GM12874 (cell line): ENCODE measurements at regions not wholly inside any gene's neighbourhood (a gene's known extent, or its start where the extent isn't known, plus 50 kb on each side); places are given as distances from the start of the nearest gene placed in this dataset.

Experiments used
- TF ChIP-seq, protein P1 (sequence below): IDR thresholded peaks from 2 replicates; pipeline ENCODE4 v1.5.1; 2011; ENCODE audit warnings: low read depth, mild to moderate bottlenecking, control low read depth, low read length, moderate library complexity; ENCODE audit not compliant: insufficient read depth

DNA sequence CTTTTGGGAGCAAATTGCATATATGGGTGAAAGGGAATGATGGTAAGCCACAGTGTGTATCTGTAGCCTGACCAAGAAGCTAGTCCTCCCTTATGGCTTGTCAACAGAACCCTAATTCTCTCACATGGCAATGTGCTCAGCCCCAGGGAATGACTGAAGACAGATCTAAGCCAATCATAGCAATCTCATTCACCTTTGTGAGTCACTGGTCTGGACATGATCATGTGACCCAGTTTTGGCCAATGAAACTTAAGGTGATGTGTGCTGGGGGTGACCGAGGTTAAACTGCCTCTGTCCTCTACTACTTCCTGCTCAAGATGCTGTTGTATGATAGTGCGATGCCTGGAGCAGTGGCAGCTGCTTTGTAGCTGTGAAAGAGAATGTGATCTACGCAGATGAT lies 491.2 kb upstream of the HS6ST1 start:
- TF ChIP-seq, protein P1, sequence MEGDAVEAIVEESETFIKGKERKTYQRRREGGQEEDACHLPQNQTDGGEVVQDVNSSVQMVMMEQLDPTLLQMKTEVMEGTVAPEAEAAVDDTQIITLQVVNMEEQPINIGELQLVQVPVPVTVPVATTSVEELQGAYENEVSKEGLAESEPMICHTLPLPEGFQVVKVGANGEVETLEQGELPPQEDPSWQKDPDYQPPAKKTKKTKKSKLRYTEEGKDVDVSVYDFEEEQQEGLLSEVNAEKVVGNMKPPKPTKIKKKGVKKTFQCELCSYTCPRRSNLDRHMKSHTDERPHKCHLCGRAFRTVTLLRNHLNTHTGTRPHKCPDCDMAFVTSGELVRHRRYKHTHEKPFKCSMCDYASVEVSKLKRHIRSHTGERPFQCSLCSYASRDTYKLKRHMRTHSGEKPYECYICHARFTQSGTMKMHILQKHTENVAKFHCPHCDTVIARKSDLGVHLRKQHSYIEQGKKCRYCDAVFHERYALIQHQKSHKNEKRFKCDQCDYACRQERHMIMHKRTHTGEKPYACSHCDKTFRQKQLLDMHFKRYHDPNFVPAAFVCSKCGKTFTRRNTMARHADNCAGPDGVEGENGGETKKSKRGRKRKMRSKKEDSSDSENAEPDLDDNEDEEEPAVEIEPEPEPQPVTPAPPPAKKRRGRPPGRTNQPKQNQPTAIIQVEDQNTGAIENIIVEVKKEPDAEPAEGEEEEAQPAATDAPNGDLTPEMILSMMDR, result no peak

DNA sequence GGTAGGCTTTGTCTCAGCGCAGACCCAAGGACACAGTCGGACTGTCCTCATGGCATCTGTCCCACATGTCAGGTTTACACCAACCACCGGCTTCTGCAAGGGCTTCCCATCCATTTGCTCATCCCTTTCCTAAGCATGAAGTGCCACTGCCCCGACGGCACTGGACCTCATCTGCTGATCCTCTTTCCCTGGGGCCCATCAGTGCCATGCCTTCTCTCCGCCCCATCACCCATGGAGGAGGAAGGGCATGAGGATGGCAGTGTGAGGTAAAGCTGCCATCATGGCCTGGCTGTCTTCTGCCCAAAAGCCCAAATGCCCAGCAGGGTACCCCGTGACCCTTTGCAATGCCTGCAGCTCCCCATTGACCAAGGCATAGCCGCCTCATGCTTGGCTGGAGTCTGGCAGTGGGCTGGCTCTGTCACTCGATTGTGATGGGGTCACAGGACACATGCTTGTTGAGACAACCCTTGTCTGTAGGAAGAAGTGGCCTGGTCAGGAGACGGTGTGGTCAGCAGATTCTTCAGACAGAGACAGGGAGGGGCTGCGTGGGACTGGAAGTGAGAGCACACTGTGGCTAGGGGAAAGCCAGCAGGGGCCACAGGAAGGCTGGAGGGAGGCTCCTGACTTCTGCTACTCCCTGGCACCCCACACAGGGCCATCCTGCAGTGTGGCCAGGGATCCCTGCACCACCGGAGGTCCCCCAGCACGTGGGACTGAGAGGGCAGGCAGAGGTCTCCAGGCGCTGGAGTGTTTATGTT lies 493.7 kb upstream of the HS6ST1 start:
- TF ChIP-seq, protein P1, result no peak

DNA sequence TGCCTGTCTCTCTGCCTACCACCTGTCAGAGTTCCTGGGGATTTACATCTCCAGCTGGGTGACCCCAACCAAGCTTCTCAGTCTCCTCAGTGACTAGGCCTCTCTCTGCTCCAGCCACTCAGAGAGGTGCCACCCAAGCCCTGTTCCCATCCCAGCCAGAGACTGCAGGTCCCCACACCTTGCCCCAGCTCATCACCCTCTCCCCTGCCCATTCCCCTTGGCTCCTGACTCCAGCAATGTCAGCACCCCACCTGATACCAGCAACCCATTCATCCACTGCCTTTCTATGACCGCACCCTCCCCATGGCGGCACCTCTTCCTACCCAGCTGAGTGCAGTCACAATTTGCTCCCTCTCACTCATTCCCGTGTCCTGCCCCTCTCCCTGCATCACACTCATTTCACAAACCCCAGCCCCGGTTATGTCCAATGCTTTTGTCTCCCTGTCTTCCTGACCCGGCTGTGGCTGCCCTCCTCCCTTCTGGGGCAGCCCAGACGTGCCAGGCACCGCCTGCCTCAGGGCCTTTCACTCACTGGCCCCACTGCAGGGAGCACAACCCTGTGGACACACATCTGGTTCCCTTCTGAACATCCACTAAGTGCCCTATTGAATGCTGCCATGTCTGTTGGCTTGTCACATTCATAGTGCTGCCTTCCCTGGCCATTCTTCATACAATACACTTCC lies 494.8 kb upstream of the HS6ST1 start:
- TF ChIP-seq, protein P1, result no peak

DNA sequence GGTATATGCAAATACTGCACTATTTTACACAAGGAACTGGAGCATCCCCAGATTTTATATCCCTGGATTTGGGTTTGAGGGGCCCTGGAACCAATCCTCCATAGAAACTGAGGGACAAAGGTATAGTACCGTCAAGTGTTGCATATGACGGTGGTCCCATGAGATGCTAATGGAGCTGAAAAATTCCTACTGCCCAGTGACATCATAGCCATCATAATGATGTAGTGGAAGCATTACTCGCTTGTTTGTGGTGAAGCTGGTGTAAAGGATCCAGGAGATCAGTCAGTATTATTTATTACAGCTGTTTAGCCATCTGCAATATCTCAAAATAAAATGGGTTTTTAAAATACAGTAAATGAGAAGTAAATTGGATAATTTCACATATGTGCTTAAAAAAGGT lies 496.6 kb upstream of the HS6ST1 start:
- TF ChIP-seq, protein P1, result no peak

DNA sequence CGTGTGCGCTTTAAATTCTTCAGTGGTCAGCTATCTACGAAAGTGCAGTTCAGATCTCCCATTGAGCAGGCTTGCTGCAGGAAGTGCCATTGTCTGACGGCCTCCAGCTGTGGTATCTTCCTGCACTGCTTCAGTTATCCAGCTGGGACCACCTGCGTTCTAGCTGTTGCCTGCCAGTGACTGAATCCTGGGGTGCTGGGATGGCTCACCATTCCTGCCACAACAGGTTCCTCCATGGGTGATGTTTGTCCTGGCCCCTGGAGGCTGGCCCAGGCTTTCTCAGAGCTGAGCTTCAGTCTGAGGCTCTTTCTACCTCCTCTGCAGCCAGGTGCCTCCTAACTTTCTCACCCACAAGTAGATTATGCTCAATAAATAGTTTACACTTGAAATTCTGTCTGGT lies 498.5 kb upstream of the HS6ST1 start:
- TF ChIP-seq, protein P1, result no peak

DNA sequence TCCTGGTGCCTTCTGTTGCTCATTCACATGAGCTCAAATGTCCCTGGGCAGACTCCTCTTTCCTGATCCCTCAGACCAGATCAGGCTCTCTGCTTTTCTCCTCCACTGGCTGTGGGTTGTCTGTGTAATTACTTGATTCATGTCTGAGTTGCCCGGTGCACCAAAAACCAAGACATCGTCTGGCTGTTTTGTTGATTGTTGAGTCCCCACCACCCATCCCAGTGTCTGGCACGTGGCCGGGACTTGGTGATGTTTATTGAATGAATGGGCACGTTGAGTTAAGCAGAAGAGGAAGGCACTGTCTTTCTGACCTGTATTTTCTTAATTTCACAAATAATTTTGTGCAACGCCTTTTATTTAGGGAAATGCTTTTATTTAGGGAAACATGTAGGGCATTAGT lies 499.1 kb upstream of the HS6ST1 start:
- TF ChIP-seq, protein P1, result no peak

DNA sequence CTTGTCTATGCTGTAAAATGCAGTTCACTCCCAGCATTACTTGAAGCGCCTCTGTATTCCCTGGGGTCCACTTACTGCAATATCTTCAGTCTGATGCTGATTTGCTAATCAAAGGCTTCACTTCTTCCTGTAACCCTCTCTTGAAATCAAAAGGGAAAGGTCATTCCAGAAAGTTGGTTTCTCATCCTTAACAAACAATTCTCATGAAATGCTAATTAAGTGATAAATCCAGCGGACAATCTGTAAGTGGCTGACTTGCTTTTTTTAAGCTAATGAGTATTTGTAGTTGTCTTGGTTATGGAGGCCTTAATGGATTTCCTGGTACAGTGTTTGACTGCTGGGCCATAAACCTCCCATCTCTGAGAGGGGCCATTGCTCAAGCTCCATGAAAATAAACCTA lies 499.6 kb upstream of the HS6ST1 start:
- TF ChIP-seq, protein P1, result no peak
